Breast epithelium (tissue), 4 donors: ENCODE measurements at regions not wholly inside any gene's neighbourhood (a gene's known extent, or its start where the extent isn't known, plus 50 kb on each side); places are given as distances from the start of the nearest gene placed in this dataset.

ENCODE experiments used
- DNase-seq, 2 donors: peaks; one replicate each; pipeline ENCODE4 v3.0.0-alpha.2; 2019; ENCODE audit warnings: low spot score in 2 of 2
- H3K27ac ChIP-seq, 2 donors: fragments of 200-600 bp; sonication (generic) in 1 of 2; one replicate each; pipeline ENCODE4 v1.5.1; 2016 to 2019; ENCODE audit warnings: mild to moderate bottlenecking in 1 of 2
- H3K27me3 ChIP-seq, 2 donors: fragments of 200-600 bp; sonication (generic) in 1 of 2; one replicate each; pipeline versions ENCODE4 v1.5.1 to v1.6.0; 2017 to 2019; ENCODE audit warnings: control low read depth in 1 of 2, mild to moderate bottlenecking in 1 of 2
- H3K36me3 ChIP-seq: fragments of 200-600 bp; one replicate; pipeline ENCODE4 v1.5.1; 2019
- H3K4me1 ChIP-seq, 2 donors: fragments of 200-600 bp; sonication (generic); one replicate each; pipeline ENCODE4 v1.5.1; 2016 to 2019; ENCODE audit warnings: control low read depth in 1 of 2
- H3K4me3 ChIP-seq, 3 donors: fragments of 200-600 bp; sonication (generic); 1 replicate in 2 of 3; 2 replicates in 1 of 3; pipeline ENCODE4 v1.5.1; 2016 to 2019; ENCODE audit warnings: mild to moderate bottlenecking in 3 of 3, moderate library complexity in 2 of 3
- H3K9me3 ChIP-seq, 2 donors: fragments of 200-600 bp; sonication (generic) in 1 of 2; one replicate each; pipeline ENCODE4 v1.5.1; 2016 to 2019; ENCODE audit warnings: control low read depth in 1 of 2
- POLR2A ChIP-seq: fragments of 450-650 bp; IDR thresholded peaks from one replicate; pipeline ENCODE4 v1.6.1; 2016; ENCODE audit warnings: antibody characterized with exemption, mild to moderate bottlenecking, moderate library complexity
- POLR2AphosphoS5 ChIP-seq, 3 donors: sonication (generic); formaldehyde crosslinking; IDR thresholded peaks; one replicate each; pipeline ENCODE4 v1.6.1; 2017; ENCODE audit warnings: antibody characterized with exemption in 3 of 3
- intact Hi-C: fragments of 100-400 bp; cut with DNase I; formaldehyde crosslinking; loops from one replicate; pipeline ENCODE4 v1.15.1; 2023; ENCODE audit warnings: low total_unique reads
- TF ChIP-seq, protein P1 (sequence below), 3 donors: fragments of 450-650 bp; IDR thresholded peaks; one replicate each; pipeline ENCODE4 v1.5.1; 2016 to 2017; ENCODE audit warnings: antibody characterized with exemption in 3 of 3, mild to moderate bottlenecking in 3 of 3, moderate library complexity in 3 of 3

DNA sequence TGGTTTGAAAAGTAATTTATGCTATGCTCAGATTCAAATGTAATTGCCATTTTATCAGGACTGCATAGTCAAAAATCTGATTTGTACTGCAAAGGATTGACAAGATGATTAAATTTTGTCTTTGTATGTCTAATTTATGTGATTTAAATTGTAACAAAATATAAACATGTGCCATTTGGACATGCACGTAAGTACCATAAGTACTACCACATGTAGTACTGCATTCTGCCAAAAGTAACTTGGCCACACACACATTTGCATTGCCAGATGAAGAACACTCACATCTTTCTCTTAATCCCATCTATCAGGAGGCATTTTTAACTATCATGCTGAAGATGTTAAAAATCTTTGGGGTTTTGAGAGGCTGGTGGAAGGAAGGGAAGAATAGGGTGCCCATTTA lies 133.3 kb downstream of the KLF12 start:
- no peak overlapping the region for H3K27ac ChIP-seq
- H3K9me3 ChIP-seq: no peaks in the 10 kb centered on the region
- TF ChIP-seq POLR2AphosphoS5 (IDR thresholded peaks at IDR 0.05) (no peak), POLR2A (no peak)
- TF ChIP-seq, protein P1, sequence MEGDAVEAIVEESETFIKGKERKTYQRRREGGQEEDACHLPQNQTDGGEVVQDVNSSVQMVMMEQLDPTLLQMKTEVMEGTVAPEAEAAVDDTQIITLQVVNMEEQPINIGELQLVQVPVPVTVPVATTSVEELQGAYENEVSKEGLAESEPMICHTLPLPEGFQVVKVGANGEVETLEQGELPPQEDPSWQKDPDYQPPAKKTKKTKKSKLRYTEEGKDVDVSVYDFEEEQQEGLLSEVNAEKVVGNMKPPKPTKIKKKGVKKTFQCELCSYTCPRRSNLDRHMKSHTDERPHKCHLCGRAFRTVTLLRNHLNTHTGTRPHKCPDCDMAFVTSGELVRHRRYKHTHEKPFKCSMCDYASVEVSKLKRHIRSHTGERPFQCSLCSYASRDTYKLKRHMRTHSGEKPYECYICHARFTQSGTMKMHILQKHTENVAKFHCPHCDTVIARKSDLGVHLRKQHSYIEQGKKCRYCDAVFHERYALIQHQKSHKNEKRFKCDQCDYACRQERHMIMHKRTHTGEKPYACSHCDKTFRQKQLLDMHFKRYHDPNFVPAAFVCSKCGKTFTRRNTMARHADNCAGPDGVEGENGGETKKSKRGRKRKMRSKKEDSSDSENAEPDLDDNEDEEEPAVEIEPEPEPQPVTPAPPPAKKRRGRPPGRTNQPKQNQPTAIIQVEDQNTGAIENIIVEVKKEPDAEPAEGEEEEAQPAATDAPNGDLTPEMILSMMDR (IDR thresholded peaks at IDR 0.05): no peak
- peaks cover 0 to 4% of the 10 kb centered on the region in 2 donors for H3K4me1 ChIP-seq
- DNase-seq: no peak
- intact Hi-C loops: no loop called here
- no peaks in the 10 kb centered on the region for H3K36me3 ChIP-seq
- no peaks in the 10 kb centered on the region for H3K27me3 ChIP-seq
- no peak overlapping the region for H3K4me3 ChIP-seq

- TF ChIP-seq POLR2A (no peak), POLR2AphosphoS5 (IDR thresholded peaks at IDR 0.05) (no peak)
- TF ChIP-seq, protein P1 (IDR thresholded peaks at IDR 0.05): no peak
- no peak overlapping the region for H3K4me3 ChIP-seq
- intact Hi-C loops: no loop called here
Observed at GRCh38 chr13:73998631-73999030, 135.6 kb downstream of the KLF12 start.

DNA sequence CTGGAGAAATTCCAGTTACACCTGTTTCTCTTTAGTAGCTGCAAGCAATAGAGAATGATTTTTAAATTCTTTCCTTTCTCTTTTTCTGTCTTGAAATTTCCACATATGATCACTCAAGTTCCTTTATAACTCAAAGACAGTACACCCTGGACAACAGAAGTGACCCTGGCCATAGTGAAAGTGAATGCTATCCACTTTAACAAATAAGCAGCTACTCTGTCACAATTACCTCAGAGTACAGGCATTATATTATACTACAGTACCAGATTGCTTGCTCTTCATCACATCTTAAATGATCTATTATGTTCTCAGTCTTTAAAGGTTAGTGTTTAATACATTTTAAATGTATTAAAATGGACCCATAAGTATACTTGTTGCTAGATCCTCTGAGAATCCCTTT lies 136.2 kb downstream of the KLF12 start:
- intact Hi-C loops: no loop called here
- H3K9me3 ChIP-seq: no peaks in the 10 kb centered on the region
- no peaks in the 10 kb centered on the region for H3K36me3 ChIP-seq

More at GRCh38 chr13:73998631-73999030, 135.6 kb downstream of the KLF12 start:
- H3K27me3 ChIP-seq: no peaks in the 10 kb centered on the region
- no peak for DNase-seq
- H3K36me3 ChIP-seq: no peaks in the 10 kb centered on the region
- peaks cover 0 to 4% of the 10 kb centered on the region in 2 donors for H3K4me1 ChIP-seq
- H3K27ac ChIP-seq: no peak overlapping the region
- H3K9me3 ChIP-seq: no peaks in the 10 kb centered on the region

DNA sequence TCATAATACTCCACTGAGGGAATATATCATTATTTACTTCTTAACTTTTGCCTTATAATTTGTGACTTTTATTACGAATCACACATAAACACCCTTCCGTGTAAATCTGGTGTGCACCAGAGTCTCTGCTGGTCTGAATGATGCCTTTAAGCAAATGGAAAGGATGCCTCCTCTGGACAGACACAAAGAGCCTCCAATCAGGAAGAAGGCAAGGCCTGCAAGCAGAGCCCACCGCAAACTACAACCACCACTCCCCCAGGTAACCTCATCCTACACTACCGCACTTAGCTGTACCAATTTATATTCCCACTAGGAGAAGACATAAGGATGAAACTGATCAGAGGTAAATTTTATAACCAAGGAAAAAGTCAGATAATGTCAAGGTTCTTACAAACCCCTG lies 137.6 kb downstream of the KLF12 start:
- H3K27me3 ChIP-seq: no peaks in the 10 kb centered on the region
- H3K4me3 ChIP-seq: no peak overlapping the region
- DNase-seq: no peak
- intact Hi-C loops: no loop called here
- no peaks in the 10 kb centered on the region for H3K36me3 ChIP-seq
- H3K27ac ChIP-seq: no peak overlapping the region
- peaks cover 0 to 4% of the 10 kb centered on the region in 2 donors for H3K4me1 ChIP-seq
- TF ChIP-seq POLR2A: no peak
- TF ChIP-seq POLR2AphosphoS5 (IDR thresholded peaks at IDR 0.05): no peak
- TF ChIP-seq, protein P1 (IDR thresholded peaks at IDR 0.05): no peak
- H3K9me3 ChIP-seq: no peaks in the 10 kb centered on the region

More for the DNA sequence above, 136.2 kb downstream of the KLF12 start:
- TF ChIP-seq POLR2A (no peak), POLR2AphosphoS5 (IDR thresholded peaks at IDR 0.05) (no peak)
- TF ChIP-seq, protein P1 (IDR thresholded peaks at IDR 0.05): no peak
- H3K4me1 ChIP-seq: peaks cover 0 to 4% of the 10 kb centered on the region in 2 donors
- no peak for DNase-seq
- H3K27me3 ChIP-seq: no peaks in the 10 kb centered on the region
- H3K4me3 ChIP-seq: no peak overlapping the region
- H3K27ac ChIP-seq: no peak overlapping the region

GRCh38 chr13:73995736-73996135 lies 138.5 kb downstream of the KLF12 start:
- H3K4me1 ChIP-seq: peaks cover 0 to 4% of the 10 kb centered on the region in 2 donors
- no peaks in the 10 kb centered on the region for H3K27me3 ChIP-seq
- TF ChIP-seq POLR2A (no peak), POLR2AphosphoS5 (IDR thresholded peaks at IDR 0.05) (no peak)
- TF ChIP-seq, protein P1 (IDR thresholded peaks at IDR 0.05): no peak
- no peak overlapping the region for H3K27ac ChIP-seq
- no peak overlapping the region for H3K4me3 ChIP-seq
- H3K36me3 ChIP-seq: no peaks in the 10 kb centered on the region
- intact Hi-C loops: loop anchor here (2.0 kb wide), 1 partner anchor 29 kb away; no protein-coding TSS in a partner anchor
- no peak for DNase-seq
- no peaks in the 10 kb centered on the region for H3K9me3 ChIP-seq
